Left ventricle myocardium inferior (tissue), 1 donor: ENCODE measurements at regions not wholly inside any gene's neighbourhood (a gene's known extent, or its start where the extent isn't known, plus 50 kb on each side); places are given as distances from the start of the nearest gene placed in this dataset.

Experiments
- DNase-seq: peaks from one replicate; pipeline ENCODE4 v3.0.0-alpha.2; 2020
- H3K27ac ChIP-seq: fragments of 200-600 bp; replicated peaks from 2 replicates; pipeline ENCODE4 v1.8.0; 2021
- H3K27me3 ChIP-seq: fragments of 200-600 bp; 2 replicates; pipeline ENCODE4 v1.8.0; 2021; ENCODE audit warnings: low read depth
- H3K36me3 ChIP-seq: fragments of 200-600 bp; 2 replicates; pipeline ENCODE4 v1.8.0; 2021
- H3K4me1 ChIP-seq: fragments of 200-600 bp; 2 replicates; pipeline ENCODE4 v1.8.0; 2021
- H3K4me3 ChIP-seq: fragments of 200-600 bp; 2 replicates; pipeline ENCODE4 v1.8.0; 2021; ENCODE audit warnings: mild to moderate bottlenecking, moderate library complexity
- H3K9me3 ChIP-seq: fragments of 200-600 bp; replicated peaks from 2 replicates; pipeline ENCODE4 v1.8.0; 2021
- intact Hi-C: fragments of 100-400 bp; cut with micrococcal nuclease; formaldehyde crosslinking; loops from one replicate; pipeline ENCODE4 v1.11.0; 2022
- TF ChIP-seq, protein P1 (sequence below): fragments of 200-600 bp; IDR thresholded peaks from 2 replicates; pipeline ENCODE4 v1.8.0; 2021; ENCODE audit warnings: antibody characterized with exemption, mild to moderate bottlenecking, borderline replicate concordance
- donor health status: DM: no; HTN: yes; CAD: no; lungs with severe emphysema.

DNA sequence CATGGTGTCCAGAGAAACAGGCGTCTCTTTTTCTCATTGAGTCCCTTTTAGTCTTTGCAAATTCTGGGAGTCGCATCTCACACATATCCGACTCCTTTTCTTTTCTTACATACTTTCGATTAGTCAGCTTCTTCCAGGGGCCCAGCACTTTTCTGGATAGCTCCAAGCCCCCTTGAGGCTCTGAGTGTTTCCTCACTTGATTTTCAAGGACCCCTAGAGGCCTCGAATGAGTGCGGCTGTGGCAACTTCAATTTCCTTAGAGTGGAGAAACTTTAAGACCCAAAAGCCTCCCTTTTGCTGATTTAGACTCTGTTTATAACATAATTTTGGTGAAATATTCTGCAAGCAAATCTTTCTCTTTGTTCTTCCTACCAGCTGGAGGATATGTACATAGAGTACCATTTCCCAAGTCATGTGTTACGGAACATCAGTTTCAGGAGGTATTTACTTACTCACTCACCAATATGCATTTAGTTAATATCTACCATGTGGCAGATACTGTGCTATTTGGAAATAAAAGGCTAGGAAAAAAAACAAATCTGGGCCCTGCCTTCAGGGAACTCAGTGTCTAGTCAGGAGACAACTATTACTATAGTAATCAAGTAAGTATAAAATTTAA lies 555.2 kb downstream of the REEP3 start:
- no peak for DNase-seq
- no peaks in the 10 kb centered on the region for H3K9me3 ChIP-seq
- intact Hi-C loops: no loop called here
- H3K4me3 ChIP-seq: no peak overlapping the region
- H3K36me3 ChIP-seq: no peaks in the 10 kb centered on the region
- H3K27me3 ChIP-seq: no peaks in the 10 kb centered on the region
- H3K27ac ChIP-seq: no peak overlapping the region
- H3K4me1 ChIP-seq: no peaks in the 10 kb centered on the region
- TF ChIP-seq, protein P1, sequence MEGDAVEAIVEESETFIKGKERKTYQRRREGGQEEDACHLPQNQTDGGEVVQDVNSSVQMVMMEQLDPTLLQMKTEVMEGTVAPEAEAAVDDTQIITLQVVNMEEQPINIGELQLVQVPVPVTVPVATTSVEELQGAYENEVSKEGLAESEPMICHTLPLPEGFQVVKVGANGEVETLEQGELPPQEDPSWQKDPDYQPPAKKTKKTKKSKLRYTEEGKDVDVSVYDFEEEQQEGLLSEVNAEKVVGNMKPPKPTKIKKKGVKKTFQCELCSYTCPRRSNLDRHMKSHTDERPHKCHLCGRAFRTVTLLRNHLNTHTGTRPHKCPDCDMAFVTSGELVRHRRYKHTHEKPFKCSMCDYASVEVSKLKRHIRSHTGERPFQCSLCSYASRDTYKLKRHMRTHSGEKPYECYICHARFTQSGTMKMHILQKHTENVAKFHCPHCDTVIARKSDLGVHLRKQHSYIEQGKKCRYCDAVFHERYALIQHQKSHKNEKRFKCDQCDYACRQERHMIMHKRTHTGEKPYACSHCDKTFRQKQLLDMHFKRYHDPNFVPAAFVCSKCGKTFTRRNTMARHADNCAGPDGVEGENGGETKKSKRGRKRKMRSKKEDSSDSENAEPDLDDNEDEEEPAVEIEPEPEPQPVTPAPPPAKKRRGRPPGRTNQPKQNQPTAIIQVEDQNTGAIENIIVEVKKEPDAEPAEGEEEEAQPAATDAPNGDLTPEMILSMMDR: no peak

DNA sequence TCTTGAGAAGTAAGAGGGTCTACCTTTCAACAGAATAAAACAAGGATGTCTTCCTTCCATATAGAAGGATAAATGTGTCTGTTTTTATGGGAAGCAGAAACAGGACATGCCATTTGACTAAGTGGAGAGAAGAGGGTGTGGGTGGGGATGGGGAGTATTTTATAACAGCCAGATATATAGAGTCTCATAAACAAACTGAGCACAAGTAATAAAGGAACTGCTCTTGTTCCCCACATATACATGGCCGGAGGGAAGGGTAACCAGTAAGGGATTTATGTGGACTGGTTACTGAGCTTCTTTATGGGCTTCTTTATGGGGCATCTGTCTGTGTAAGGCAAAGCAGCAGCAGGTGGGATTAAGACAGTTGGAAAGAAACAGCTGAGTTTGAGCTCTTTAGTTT lies 558.1 kb downstream of the REEP3 start:
- TF ChIP-seq, protein P1: no peak
- Histone ChIP-seq H3K4me1 (no peaks in the 10 kb centered on the region), H3K9me3 (no peaks in the 10 kb centered on the region), H3K4me3 (no peak overlapping the region), H3K27ac (no peak overlapping the region), H3K36me3 (no peaks in the 10 kb centered on the region), H3K27me3 (no peaks in the 10 kb centered on the region)
- intact Hi-C loops: no loop called here
- no peak for DNase-seq

DNA sequence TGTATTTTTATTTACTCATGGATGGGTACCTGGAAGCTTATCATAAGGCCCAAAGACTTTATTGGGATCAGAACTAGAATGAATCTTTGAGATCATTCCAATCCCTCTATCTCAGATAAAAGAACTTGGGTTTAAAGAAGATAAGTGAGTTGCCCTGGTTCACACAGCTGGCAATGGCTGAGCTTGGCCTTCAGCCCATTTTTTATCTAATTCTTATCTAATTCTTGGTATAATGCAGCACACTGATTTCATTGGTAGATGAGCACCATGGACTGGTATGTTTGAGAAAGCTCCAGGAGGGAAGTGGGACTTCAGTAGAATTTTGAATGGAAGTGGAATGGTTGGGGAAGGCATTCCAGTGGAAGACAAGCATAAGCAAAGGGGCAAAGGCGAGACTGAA lies 558.9 kb downstream of the REEP3 start:
- H3K36me3 ChIP-seq: no peaks in the 10 kb centered on the region
- no peak overlapping the region for H3K4me3 ChIP-seq
- no peaks in the 10 kb centered on the region for H3K4me1 ChIP-seq
- H3K27me3 ChIP-seq: no peaks in the 10 kb centered on the region
- TF ChIP-seq, protein P1: no peak
- H3K27ac ChIP-seq: no peak overlapping the region
- no peaks in the 10 kb centered on the region for H3K9me3 ChIP-seq
- no peak for DNase-seq
- intact Hi-C loops: no loop called here

DNA sequence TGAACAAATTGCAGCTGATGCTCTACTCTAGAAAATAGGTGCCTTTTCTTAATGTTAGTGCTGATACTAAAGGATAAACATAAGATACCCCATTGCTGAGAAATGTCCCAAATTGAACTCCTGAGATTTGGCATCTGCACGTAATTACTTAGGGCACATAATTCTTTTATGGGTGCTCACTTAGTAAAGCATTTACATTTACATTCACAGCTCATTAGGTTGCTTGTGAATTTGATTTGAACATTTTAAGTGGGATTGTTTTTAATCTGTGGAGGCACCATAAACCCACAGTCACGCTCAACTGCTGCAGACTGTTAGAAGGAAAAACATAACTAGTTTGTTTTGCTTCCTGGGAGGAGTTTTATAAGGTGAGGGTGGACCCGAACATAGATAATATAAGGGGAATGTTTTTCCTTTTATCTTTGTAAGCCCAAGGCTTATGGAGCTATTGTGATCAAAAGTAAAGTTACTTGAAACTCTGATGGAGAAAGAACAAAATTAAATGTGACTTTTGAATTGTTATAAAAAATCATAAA lies 560.8 kb downstream of the REEP3 start:
- no peaks in the 10 kb centered on the region for H3K27me3 ChIP-seq
- H3K9me3 ChIP-seq: no peaks in the 10 kb centered on the region
- H3K4me1 ChIP-seq: no peaks in the 10 kb centered on the region
- no peaks in the 10 kb centered on the region for H3K36me3 ChIP-seq
- no peak overlapping the region for H3K4me3 ChIP-seq
- intact Hi-C loops: no loop called here
- H3K27ac ChIP-seq: no peak overlapping the region
- no peak for DNase-seq
- TF ChIP-seq, protein P1: no peak

DNA sequence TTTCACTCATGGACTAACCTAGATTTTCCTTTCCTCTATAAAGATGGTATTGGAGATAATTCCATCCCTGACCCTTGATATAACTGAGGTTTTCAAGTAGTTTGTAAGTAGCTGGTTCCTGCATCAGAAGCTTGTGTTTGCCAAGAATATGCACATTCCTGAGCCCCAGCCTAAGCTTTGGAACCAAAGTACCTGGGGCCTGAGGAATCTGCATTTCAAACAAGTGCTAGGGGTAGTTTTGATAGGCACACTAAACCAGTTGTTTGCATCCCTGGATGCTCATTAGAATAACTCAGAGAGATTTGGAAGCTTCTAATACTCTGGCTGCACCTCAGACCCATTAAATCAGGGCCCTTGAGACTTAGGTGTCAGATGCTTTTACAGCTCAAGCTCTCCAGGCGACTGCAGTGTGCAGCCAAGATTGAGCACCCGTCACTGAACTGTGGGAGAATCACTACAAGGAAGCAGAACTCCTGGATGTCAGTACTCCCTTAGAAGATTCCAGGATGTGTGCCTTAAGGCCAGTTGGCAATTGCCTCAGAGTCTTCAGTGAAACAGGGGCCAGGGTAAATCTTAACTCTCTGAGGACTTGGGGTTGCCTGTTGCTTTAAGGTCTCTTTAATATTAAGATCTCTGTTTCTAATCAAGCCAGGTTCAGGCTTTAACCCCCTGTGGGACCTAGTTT lies 565.0 kb downstream of the REEP3 start:
- no peaks in the 10 kb centered on the region for H3K9me3 ChIP-seq
- no peaks in the 10 kb centered on the region for H3K27me3 ChIP-seq
- TF ChIP-seq, protein P1: no peak
- no peaks in the 10 kb centered on the region for H3K4me1 ChIP-seq
- intact Hi-C loops: no loop called here
- H3K36me3 ChIP-seq: no peaks in the 10 kb centered on the region
- H3K4me3 ChIP-seq: no peak overlapping the region
- no peak overlapping the region for H3K27ac ChIP-seq
- no peak for DNase-seq
